KOPT-K1 (cell line): ENCODE measurements at regions not wholly inside any gene's neighbourhood (a gene's known extent, or its start where the extent isn't known, plus 50 kb on each side); places are given as distances from the start of the nearest gene placed in this dataset.
A peak's percentile ranks its signal among the peaks of the same experiment; 100 is the strongest.

ENCODE experiments used
- H3K27ac ChIP-seq: fragments of 200-600 bp; sonication (generic); 2 replicates; pipeline ENCODE4 v1.5.1; 2016; ENCODE audit warnings: antibody characterized with exemption, mild to moderate bottlenecking, low read depth, low read length; ENCODE audit not compliant: poor library complexity, severe bottlenecking
- H3K36me3 ChIP-seq: fragments of 200-600 bp; sonication (generic); 2 replicates; pipeline ENCODE4 v1.5.1; 2017; ENCODE audit warnings: antibody characterized with exemption, mild to moderate bottlenecking, low read length, moderate library complexity; ENCODE audit not compliant: insufficient read depth
- H3K9me3 ChIP-seq: fragments of 200-600 bp; sonication (generic); 2 replicates; pipeline ENCODE4 v1.5.1; 2017; ENCODE audit warnings: antibody characterized with exemption, low read length, mild to moderate bottlenecking; ENCODE audit not compliant: insufficient read depth, poor library complexity, severe bottlenecking

- no peaks in the 10 kb centered on the region for H3K9me3 ChIP-seq
- no peak overlapping the region for H3K27ac ChIP-seq
- H3K36me3 ChIP-seq, result no peaks in the 10 kb centered on the region
Observed at GRCh38 chr3:99256788-99257187, 355.3 kb upstream of the DCBLD2 start.

GRCh38 chr3:99253963-99254355 is 352.5 kb upstream of the DCBLD2 start:
- no peaks in the 10 kb centered on the region for H3K36me3 ChIP-seq
- no peak overlapping the region for H3K27ac ChIP-seq
- no peaks in the 10 kb centered on the region for H3K9me3 ChIP-seq

DNA sequence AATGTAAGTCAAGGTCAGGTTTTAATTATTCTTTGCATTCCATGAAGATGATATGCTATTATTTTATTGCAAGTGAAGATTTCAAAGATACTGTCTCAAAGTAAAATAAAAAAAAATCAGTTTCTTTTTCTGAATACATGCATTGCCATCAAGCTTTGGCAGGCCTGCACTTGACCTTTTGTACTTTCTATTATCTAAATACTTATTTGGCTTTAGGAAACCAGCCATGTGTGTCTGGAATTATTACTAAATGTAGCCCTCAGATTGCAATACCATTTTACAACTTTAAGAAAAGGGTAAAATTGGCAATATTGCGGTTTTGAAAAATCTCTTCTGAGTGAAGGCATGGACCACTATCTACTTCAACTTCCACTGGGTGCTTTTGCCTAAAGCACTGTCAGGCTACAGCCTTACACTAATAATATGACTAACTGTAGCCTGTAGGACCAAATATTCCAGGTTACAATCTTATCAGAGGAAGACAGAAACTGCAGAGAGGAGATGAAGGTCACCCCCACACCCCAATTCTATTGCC is 349.4 kb upstream of the DCBLD2 start:
- H3K27ac ChIP-seq, result no peak overlapping the region
- no peaks in the 10 kb centered on the region for H3K9me3 ChIP-seq
- no peaks in the 10 kb centered on the region for H3K36me3 ChIP-seq

DNA sequence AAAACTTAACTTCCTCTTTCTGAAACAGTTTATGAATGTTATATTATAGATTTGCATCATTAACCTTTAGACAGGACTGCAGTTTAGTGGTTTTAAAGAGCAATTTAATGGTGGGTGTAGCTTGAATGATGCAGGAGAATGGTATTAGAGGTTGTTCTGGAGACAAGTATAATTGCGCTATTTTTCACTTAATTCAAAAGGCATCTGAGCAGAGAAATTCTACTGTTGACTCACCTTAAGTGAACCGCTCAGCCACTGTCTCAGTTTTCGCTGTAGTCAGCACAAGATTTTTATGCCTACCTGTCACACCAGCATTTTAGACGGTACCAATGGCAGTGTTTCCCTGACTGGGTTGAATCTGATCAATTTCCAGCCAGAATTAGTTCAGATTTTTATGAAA is 348.8 kb upstream of the DCBLD2 start:
- Histone ChIP-seq H3K36me3 (no peaks in the 10 kb centered on the region), H3K27ac (no peak overlapping the region), H3K9me3 (no peaks in the 10 kb centered on the region)

DNA sequence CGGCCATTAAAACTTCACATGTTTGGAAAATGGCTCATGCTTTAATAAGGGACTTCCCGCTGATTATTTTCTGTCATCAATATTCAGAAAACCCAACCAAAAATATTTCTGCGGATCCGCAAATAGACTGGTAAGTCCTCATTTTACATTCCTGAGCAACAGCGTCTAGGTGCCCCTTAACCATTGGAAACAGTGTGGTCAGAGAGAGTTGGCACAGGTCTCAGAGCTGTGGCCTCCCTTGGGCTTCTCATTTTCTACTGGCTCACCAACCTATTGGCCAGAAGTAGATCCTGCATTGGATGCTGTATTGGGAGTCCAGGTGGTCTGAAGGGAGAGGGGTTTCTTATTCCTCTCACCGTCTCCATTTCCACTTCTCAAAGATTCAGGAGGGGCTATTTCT is 348.1 kb upstream of the DCBLD2 start:
- H3K9me3 ChIP-seq, result no peaks in the 10 kb centered on the region
- no peaks in the 10 kb centered on the region for H3K36me3 ChIP-seq
- no peak overlapping the region for H3K27ac ChIP-seq

GRCh38 chr3:99248913-99249312 is 347.4 kb upstream of the DCBLD2 start:
- Histone ChIP-seq H3K9me3 (no peaks in the 10 kb centered on the region), H3K27ac (no peak overlapping the region)

DNA sequence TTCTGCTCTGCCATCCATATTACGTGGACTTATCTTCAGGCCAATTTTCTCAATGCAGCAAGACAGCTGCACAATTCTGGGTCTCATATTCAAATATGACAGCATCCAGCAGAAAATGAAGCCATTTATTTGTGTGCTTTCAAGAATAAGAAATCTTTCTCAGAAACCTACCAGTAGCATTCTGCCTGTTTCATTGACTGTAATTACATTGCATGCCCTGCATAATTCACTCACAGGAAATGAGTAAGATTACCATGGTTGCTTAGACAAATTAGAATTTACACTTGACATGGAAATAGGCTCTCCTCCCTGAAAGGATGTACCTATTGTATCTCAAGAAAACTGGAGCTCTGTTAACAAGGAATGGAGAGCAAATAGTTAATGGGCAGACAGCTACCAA is 346.6 kb upstream of the DCBLD2 start:
- no peak overlapping the region for H3K27ac ChIP-seq
- H3K36me3 ChIP-seq, result no peaks in the 10 kb centered on the region

More at GRCh38 chr3:99248913-99249312, 347.4 kb upstream of the DCBLD2 start:
- no peaks in the 10 kb centered on the region for H3K36me3 ChIP-seq

GRCh38 chr3:99246010-99246654 is 344.6 kb upstream of the DCBLD2 start:
- H3K36me3 ChIP-seq, result no peaks in the 10 kb centered on the region
- H3K27ac ChIP-seq, result no peak overlapping the region
- H3K9me3 ChIP-seq, result no peaks in the 10 kb centered on the region

More for the DNA sequence above, 346.6 kb upstream of the DCBLD2 start:
- no peaks in the 10 kb centered on the region for H3K9me3 ChIP-seq

DNA sequence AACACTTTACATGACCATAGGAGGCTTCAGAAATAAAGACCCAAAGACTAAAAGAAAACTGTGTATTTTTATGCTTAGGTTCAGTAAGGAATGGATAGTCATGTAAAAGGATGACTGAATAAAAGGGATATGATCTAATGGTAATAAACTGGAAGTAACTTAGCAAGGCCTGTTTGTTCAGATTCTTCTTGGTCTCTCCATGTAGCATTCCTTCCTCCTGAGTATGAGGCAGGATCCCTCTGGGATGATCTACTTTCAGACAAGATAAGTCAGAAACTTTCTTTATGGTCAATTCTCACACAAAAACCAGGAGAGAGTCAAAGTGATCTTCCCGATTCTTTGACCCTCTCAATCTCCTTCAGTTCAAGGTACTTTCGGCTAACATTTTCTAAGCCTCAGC is 340.8 kb upstream of the DCBLD2 start:
- Histone ChIP-seq H3K27ac (no peak overlapping the region), H3K36me3 (no peaks in the 10 kb centered on the region), H3K9me3 (no peaks in the 10 kb centered on the region)

DNA sequence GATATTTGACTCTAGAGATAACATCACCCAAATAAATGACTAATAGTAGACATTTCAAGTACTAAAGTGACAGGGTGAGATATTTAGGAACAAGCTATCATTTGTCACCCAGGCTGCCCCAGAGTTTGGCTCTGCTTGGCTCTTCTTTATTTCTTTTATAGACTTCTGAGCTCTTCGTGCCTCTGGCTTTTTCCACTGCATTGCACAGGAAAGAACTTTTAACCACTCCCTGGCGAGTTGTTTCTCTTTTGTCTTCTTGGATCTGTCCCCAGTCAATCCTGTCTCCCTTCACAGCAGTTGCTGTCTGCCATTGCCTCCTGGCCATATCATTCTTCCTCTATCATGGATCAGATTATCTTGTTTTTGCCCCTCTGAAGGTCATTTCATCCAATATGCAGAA is 339.2 kb upstream of the DCBLD2 start:
- Histone ChIP-seq H3K9me3 (no peaks in the 10 kb centered on the region), H3K36me3 (no peaks in the 10 kb centered on the region), H3K27ac (no peak overlapping the region)

DNA sequence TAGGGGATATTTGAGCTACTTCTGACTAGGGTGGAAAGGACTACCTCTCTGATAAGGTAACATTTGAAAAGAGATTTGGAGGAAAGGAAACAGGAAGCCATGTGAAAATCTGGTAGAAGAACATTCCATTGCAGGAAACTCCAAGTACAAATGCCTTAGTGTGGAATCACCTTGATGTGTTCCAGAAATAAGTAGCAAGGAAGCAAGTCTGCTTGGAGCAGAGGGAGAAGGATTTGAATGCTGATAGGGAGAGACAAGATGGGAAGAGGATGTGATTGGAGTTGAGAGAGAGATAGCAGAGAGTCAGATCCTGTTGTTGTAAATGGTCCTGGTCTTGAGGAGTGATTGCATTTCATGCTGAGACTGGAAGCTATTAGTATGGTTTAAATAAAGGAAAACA is 335.1 kb upstream of the DCBLD2 start:
- no peaks in the 10 kb centered on the region for H3K9me3 ChIP-seq
- no peaks in the 10 kb centered on the region for H3K36me3 ChIP-seq
- H3K27ac ChIP-seq, result no peak overlapping the region

DNA sequence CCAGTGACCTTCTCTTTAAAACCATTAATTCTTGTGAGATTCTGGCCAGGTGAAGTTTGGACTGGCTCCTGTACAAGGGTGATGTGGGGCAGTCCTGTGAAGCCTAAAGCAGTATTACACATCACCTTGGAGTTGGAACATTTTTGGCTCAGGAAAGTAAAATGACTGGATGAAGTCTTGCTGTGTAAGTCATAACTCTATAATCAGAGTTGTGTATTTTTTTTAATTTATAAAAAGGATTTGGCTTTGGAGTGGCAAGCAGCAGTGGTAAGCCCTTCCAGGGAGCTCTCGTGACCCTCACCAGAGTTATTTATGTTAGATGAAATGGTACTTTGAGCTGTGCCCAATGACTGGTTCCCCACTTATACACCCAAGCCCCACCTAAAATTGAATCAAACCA is 331.2 kb upstream of the DCBLD2 start:
- H3K9me3 ChIP-seq, result no peaks in the 10 kb centered on the region
- no peak overlapping the region for H3K27ac ChIP-seq
- no peaks in the 10 kb centered on the region for H3K36me3 ChIP-seq

GRCh38 chr3:99218468-99218867 is 317.0 kb upstream of the DCBLD2 start:
- Histone ChIP-seq H3K36me3 (no peaks in the 10 kb centered on the region), H3K9me3 (no peaks in the 10 kb centered on the region), H3K27ac (no peak overlapping the region)

- Histone ChIP-seq H3K9me3 (no peaks in the 10 kb centered on the region), H3K36me3 (no peaks in the 10 kb centered on the region), H3K27ac (no peak overlapping the region)
Observed at GRCh38 chr3:99212969-99213368, 311.5 kb upstream of the DCBLD2 start.

DNA sequence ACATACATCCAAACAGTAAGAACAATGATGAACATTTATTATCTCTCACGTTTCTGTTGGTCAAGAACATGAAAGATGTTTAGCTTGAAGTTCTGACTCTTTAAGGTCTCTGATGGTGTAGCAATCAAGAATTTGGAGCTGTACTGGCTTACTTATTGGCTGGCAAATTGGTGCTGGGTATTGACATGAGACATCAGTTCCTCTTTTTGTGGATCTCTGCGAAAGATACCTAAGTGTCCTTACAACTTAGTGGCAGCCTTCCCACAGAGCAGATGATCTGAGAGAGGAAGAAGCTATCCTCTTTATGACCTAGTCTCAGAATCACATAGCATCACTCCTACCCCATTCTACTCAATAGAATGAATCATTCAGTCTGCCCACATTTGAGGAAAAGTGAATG is 309.8 kb upstream of the DCBLD2 start:
- Histone ChIP-seq H3K9me3 (no peaks in the 10 kb centered on the region), H3K36me3 (no peaks in the 10 kb centered on the region), H3K27ac (no peak overlapping the region)

DNA sequence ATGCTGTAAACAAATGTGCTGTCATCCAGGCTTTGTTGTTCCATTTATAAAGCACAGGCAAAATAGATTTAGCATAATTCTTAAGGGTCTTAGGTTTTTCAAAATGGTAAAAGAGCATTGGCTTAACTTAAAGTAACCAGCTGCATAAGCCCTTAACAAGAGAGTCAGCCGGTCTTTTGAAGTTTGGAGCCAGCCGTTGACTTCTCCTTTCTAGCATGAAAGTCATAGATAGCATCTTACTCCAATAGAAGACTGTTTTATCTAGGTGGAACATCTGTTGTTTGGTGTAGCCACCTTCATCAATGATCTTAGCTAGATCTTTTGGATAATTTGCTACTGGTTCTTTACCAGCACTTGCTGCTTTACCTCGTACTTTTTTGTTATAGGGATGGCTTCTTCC is 297.5 kb upstream of the DCBLD2 start:
- Histone ChIP-seq H3K9me3 (peaks cover 6% of the 10 kb centered on the region), H3K27ac (peak overlapping the region; percentile 58), H3K36me3 (no peaks in the 10 kb centered on the region)
